Keratinocyte (primary cell): ENCODE measurements at regions not wholly inside any gene's neighbourhood (a gene's known extent, or its start where the extent isn't known, plus 50 kb on each side); places are given as distances from the start of the nearest gene placed in this dataset.

Experiments
- DNase-seq: peaks from one replicate; pipeline ENCODE4 v3.0.0-alpha.2; 2011; ENCODE audit warnings: low read depth, missing footprints, low spot score
- FAIRE-seq: peaks from 2 replicates; lab custom pipeline; 2011; peaks lifted over from hg19 to GRCh38; lab: Jason Lieb, UNC
- H2AFZ ChIP-seq: 2 replicates; pipeline ENCODE4 v1.6.0; 2012; ENCODE audit warnings: low read length, control low read depth, inconsistent platforms; ENCODE audit not compliant: control insufficient read depth
- H3K27ac ChIP-seq: 2 replicates; pipeline ENCODE4 v1.5.1; 2011; ENCODE audit warnings: low read length; ENCODE audit not compliant: control insufficient read depth, insufficient read depth
- H3K27me3 ChIP-seq: 3 replicates; pipeline ENCODE4 v1.6.0; 2011; ENCODE audit warnings: low read length; ENCODE audit not compliant: control insufficient read depth, insufficient read depth; ENCODE audit errors: extremely low read depth
- H3K36me3 ChIP-seq, 2 experiments: 2 replicates in 1 of 2; 3 replicates in 1 of 2; pipeline ENCODE4 v1.5.1; 2011; ENCODE audit warnings: low read length in 2 of 2, mild to moderate bottlenecking in 1 of 2; ENCODE audit not compliant: control insufficient read depth in 2 of 2, insufficient read depth in 2 of 2; ENCODE audit errors: extremely low read depth in 1 of 2
- H3K4me1 ChIP-seq: 3 replicates; pipeline ENCODE4 v1.5.1; 2011; ENCODE audit warnings: low read length; ENCODE audit not compliant: control insufficient read depth, insufficient read depth; ENCODE audit errors: extremely low read depth
- H3K4me2 ChIP-seq: 3 replicates; pipeline ENCODE4 v1.6.0; 2011; ENCODE audit warnings: low read depth, low read length; ENCODE audit not compliant: control insufficient read depth, insufficient read depth; ENCODE audit errors: extremely low read depth
- H3K4me3 ChIP-seq, 3 experiments: fragments of 200-600 bp in 1 of 3; sonication (generic) in 1 of 3; 2 replicates in 2 of 3; 3 replicates in 1 of 3; pipeline ENCODE4 v1.5.1; 2011 to 2016; ENCODE audit warnings: low read length in 3 of 3, mild to moderate bottlenecking in 3 of 3, control low read depth in 2 of 3, inconsistent platforms in 1 of 3, low read depth in 1 of 3, mixed read lengths in 1 of 3, mixed run types in 1 of 3, moderate library complexity in 1 of 3; ENCODE audit not compliant: control insufficient read depth in 2 of 3, insufficient read depth in 2 of 3; ENCODE audit errors: extremely low read depth in 1 of 3
- H3K79me2 ChIP-seq: 2 replicates; pipeline ENCODE4 v1.6.0; 2012; ENCODE audit warnings: low read length; ENCODE audit not compliant: control insufficient read depth, insufficient read depth
- H3K9ac ChIP-seq: 3 replicates; pipeline ENCODE4 v1.6.0; 2011; ENCODE audit warnings: low read length; ENCODE audit not compliant: control insufficient read depth, insufficient read depth; ENCODE audit errors: extremely low read depth
- H3K9me1 ChIP-seq: 3 replicates; pipeline ENCODE4 v1.6.0; 2011; ENCODE audit warnings: low read length; ENCODE audit not compliant: control insufficient read depth, insufficient read depth; ENCODE audit errors: extremely low read depth
- H3K9me3 ChIP-seq: 2 replicates; pipeline ENCODE4 v1.5.1; 2012; ENCODE audit warnings: low read depth, low read length; ENCODE audit not compliant: control insufficient read depth
- H4K20me1 ChIP-seq: 3 replicates; pipeline ENCODE4 v1.6.0; 2011; ENCODE audit warnings: low read length; ENCODE audit not compliant: control insufficient read depth, insufficient read depth; ENCODE audit errors: extremely low read depth
- CTCF ChIP-seq, 3 experiments: IDR thresholded peaks in 1 of 3; conservative IDR thresholded peaks in 1 of 3; optimal IDR thresholded peaks in 1 of 3; 2 replicates in 2 of 3; 3 replicates in 1 of 3; pipeline versions ENCODE3 to v1.5.1; 2011; ENCODE audit warnings: low read length in 3 of 3, mild to moderate bottlenecking in 3 of 3, moderate library complexity in 2 of 3, control low read depth in 1 of 3, inconsistent platforms in 1 of 3; ENCODE audit not compliant: insufficient read depth in 2 of 3; ENCODE audit errors: extremely low read depth in 1 of 3
- EZH2 ChIP-seq: IDR thresholded peaks from one replicate; pipeline ENCODE4 v1.6.1; 2012; ENCODE audit warnings: inconsistent platforms, mild to moderate bottlenecking, low read length, moderate library complexity
- dilution Hi-C: fragments of 300-500 bp; cut with MboI; formaldehyde crosslinking; loops from one replicate; pipeline ENCODE4 v1.7.0; 2020; ENCODE audit warnings: low sequenced_read_pairs; ENCODE audit not compliant: extremely low pct_ligation_motif_present

GRCh38 chr6:147128056-147128455 is 76.2 kb upstream of the STXBP5 start:
- no peak for FAIRE-seq

GRCh38 chr6:147131532-147132128 is 72.6 kb upstream of the STXBP5 start:
- Histone ChIP-seq H3K79me2 (no peaks in the 10 kb centered on the region), H3K9me1 (no peaks in the 10 kb centered on the region), H4K20me1 (no peaks in the 10 kb centered on the region), H2AFZ (no peak overlapping the region), H3K27ac (no peak overlapping the region), H3K9me3 (no peaks in the 10 kb centered on the region), H3K4me3 (no peak overlapping the region), H3K4me1 (peaks cover 5% of the 10 kb centered on the region), H3K27me3 (no peaks in the 10 kb centered on the region), H3K9ac (no peak overlapping the region), H3K4me2 (no peak overlapping the region), H3K36me3 (no peaks in the 10 kb centered on the region)
- no peak for TF ChIP-seq EZH2
- TF ChIP-seq CTCF (optimal IDR thresholded peaks at IDR 0.05 in 1 of 3, IDR thresholded peaks at IDR 0.05 in 1 of 3, conservative IDR thresholded peaks at IDR 0.05 in 1 of 3; ENCODE audit: extremely low read depth in 1 of 3, insufficient read depth in 2 of 3, low read length in 3 of 3) = no peak
- no peak for FAIRE-seq
- dilution Hi-C loops = no loop called here
- no peak for DNase-seq

More at GRCh38 chr6:147128056-147128455, 76.2 kb upstream of the STXBP5 start:
- Histone ChIP-seq H3K79me2 (no peaks in the 10 kb centered on the region), H4K20me1 (no peaks in the 10 kb centered on the region), H3K4me1 (no peaks in the 10 kb centered on the region), H3K27ac (no peak overlapping the region), H3K27me3 (no peaks in the 10 kb centered on the region), H2AFZ (no peak overlapping the region), H3K4me2 (no peak overlapping the region), H3K9me3 (no peaks in the 10 kb centered on the region), H3K36me3 (no peaks in the 10 kb centered on the region), H3K9me1 (no peaks in the 10 kb centered on the region), H3K4me3 (no peak overlapping the region), H3K9ac (no peak overlapping the region)
- dilution Hi-C loops = no loop called here
- TF ChIP-seq EZH2 (no peak), CTCF (optimal IDR thresholded peaks at IDR 0.05 in 1 of 3, IDR thresholded peaks at IDR 0.05 in 1 of 3, conservative IDR thresholded peaks at IDR 0.05 in 1 of 3; ENCODE audit: extremely low read depth in 1 of 3, insufficient read depth in 2 of 3, low read length in 3 of 3) (no peak)
- DNase-seq = no peak
